Esophagus squamous epithelium (tissue), 5 donors: ENCODE measurements at regions not wholly inside any gene's neighbourhood (a gene's known extent, or its start where the extent isn't known, plus 50 kb on each side); places are given as distances from the start of the nearest gene placed in this dataset.

ENCODE experiments used
- DNase-seq: peaks from one replicate; lab custom pipeline; 2025; lab: John Stamatoyannopoulos, UW
- H3K27ac ChIP-seq, 4 donors: fragments of 200-600 bp; sonication (generic); one replicate each; pipeline ENCODE4 v1.5.1; 2016 to 2019; ENCODE audit warnings: mild to moderate bottlenecking in 1 of 4
- H3K27me3 ChIP-seq, 4 donors: fragments of 200-600 bp; sonication (generic); 1 replicate in 3 of 4; 2 replicates in 1 of 4; pipeline versions ENCODE4 v1.5.1 to v1.6.0; 2017 to 2021; ENCODE audit warnings: antibody characterized with exemption in 1 of 4
- H3K36me3 ChIP-seq, 3 donors: fragments of 200-600 bp; sonication (generic); one replicate each; pipeline ENCODE4 v1.5.1; 2016 to 2019
- H3K4me1 ChIP-seq, 3 donors: fragments of 200-600 bp; sonication (generic); one replicate each; pipeline ENCODE4 v1.5.1; 2017 to 2019
- H3K4me3 ChIP-seq, 4 donors: fragments of 200-600 bp; sonication (generic); 1 replicate in 3 of 4; 2 replicates in 1 of 4; pipeline ENCODE4 v1.5.1; 2016 to 2019; ENCODE audit warnings: mild to moderate bottlenecking in 2 of 4, moderate library complexity in 1 of 4
- H3K9me3 ChIP-seq, 3 donors: fragments of 200-600 bp; sonication (generic); one replicate each; pipeline ENCODE4 v1.5.1; 2016 to 2019
- POLR2A ChIP-seq, 4 donors: fragments of 450-650 bp; IDR thresholded peaks; one replicate each; pipeline ENCODE4 v1.6.1; 2017; ENCODE audit warnings: antibody characterized with exemption in 4 of 4, mild to moderate bottlenecking in 4 of 4, moderate library complexity in 3 of 4
- WGBS, 2 donors: methylation state at CpG; one replicate each; pipeline ENCODE4 v1.1.5; 2018; 5-methylcytosine and 5-hydroxymethylcytosine counted together
- intact Hi-C: fragments of 100-400 bp; cut with DNase I; formaldehyde crosslinking; loops from one replicate; pipeline ENCODE4 v1.15.0; 2022
- TF ChIP-seq, protein P1 (sequence below), 6 experiments: fragments of 450-650 bp in 4 of 6; fragments of 200-600 bp in 2 of 6; sonication (generic) in 2 of 6; IDR thresholded peaks; one replicate each; pipeline ENCODE4 v1.5.1; 2016 to 2019; ENCODE audit warnings: antibody characterized with exemption in 6 of 6, mild to moderate bottlenecking in 4 of 6, moderate library complexity in 4 of 6
- donor health status: DM: yes; HTN: yes; CAD: no.

DNA sequence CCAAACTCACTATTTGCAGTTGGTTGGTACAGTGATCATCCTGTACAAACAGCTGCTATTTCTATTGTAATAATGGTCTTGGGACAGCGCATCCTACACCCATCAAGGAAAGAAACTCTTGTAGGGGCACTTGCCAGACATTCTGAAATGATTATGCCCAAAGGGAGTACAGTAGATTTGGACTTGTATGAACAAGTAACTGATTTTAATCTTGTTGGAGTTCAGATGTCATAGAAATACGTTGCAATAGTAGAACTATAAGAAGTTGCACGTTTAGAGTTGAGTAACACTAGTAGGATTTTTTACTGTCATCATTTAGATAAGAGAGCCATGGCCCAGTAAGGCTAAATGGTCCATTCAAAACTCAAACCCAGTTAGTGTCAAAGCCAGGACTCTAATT is 192.8 kb downstream of the SATB1 start:
- intact Hi-C loops = no loop called here
- H3K4me3 ChIP-seq = no peak overlapping the region
- no peak for TF ChIP-seq POLR2A (IDR thresholded peaks at IDR 0.05)
- TF ChIP-seq, protein P1, sequence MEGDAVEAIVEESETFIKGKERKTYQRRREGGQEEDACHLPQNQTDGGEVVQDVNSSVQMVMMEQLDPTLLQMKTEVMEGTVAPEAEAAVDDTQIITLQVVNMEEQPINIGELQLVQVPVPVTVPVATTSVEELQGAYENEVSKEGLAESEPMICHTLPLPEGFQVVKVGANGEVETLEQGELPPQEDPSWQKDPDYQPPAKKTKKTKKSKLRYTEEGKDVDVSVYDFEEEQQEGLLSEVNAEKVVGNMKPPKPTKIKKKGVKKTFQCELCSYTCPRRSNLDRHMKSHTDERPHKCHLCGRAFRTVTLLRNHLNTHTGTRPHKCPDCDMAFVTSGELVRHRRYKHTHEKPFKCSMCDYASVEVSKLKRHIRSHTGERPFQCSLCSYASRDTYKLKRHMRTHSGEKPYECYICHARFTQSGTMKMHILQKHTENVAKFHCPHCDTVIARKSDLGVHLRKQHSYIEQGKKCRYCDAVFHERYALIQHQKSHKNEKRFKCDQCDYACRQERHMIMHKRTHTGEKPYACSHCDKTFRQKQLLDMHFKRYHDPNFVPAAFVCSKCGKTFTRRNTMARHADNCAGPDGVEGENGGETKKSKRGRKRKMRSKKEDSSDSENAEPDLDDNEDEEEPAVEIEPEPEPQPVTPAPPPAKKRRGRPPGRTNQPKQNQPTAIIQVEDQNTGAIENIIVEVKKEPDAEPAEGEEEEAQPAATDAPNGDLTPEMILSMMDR (IDR thresholded peaks at IDR 0.05) = no peak
- whole genome bisulfite sequencing, 2 donors = 21 to 39% methylated on average over 3 of the region's 3 CpGs
- H3K27ac ChIP-seq = no peak overlapping the region
- H3K4me1 ChIP-seq = peaks cover 0 to 5% (median 0%) of the 10 kb centered on the region in 3 donors
- H3K36me3 ChIP-seq = no peaks in the 10 kb centered on the region
- H3K9me3 ChIP-seq = no peaks in the 10 kb centered on the region
- no peak for DNase-seq
- no peaks in the 10 kb centered on the region for H3K27me3 ChIP-seq

DNA sequence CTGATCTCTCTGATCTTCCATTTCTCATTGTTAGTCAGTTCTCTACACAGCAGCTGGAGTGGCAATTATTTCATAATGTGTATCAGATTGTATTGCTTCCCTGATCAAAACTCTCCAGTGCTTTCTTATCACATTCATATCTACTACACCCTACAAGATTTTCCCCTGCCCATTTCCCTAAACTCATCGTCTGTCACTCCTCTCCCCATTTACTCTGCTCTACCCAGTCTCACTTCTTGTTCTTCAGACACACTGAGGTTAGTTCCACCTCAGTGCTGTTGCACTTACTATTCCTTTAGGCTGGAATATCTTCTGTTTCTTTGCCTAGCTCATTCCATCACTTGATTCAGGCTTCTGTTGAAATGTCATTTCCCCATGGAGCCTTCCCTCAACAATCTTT is 197.1 kb downstream of the SATB1 start:
- DNase-seq = no peak
- 69 to 94% methylated on average over 1 of the region's 1 CpG for WGBS, 2 donors
- no peak overlapping the region for H3K4me3 ChIP-seq
- no peak for TF ChIP-seq POLR2A (IDR thresholded peaks at IDR 0.05)
- no peaks in the 10 kb centered on the region for H3K9me3 ChIP-seq
- no peak overlapping the region for H3K27ac ChIP-seq
- intact Hi-C loops = no loop called here
- no peaks in the 10 kb centered on the region for H3K27me3 ChIP-seq
- no peaks in the 10 kb centered on the region for H3K36me3 ChIP-seq
- H3K4me1 ChIP-seq = no peaks in the 10 kb centered on the region

DNA sequence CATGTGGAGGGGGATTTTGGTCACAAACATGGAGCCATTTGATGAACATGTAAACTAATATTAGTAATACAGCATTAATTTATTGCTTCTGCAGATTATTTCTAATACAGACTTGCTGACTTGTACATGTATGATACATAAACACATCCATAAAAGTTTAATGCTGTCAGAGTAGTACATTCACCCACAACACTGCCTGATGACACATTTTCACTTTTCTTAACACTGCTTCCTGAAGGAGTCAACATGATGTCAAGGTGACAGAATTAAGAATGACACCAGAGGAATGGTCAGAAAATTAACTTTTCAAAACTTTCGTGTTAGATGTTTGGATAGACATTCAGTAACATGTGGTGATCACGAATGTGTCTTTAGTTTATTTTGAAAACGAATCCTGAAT is 199.4 kb downstream of the SATB1 start:
- intact Hi-C loops = no loop called here
- Histone ChIP-seq H3K4me3 (no peak overlapping the region), H3K27me3 (no peaks in the 10 kb centered on the region), H3K27ac (no peak overlapping the region), H3K9me3 (no peaks in the 10 kb centered on the region), H3K36me3 (no peaks in the 10 kb centered on the region), H3K4me1 (no peaks in the 10 kb centered on the region)
- TF ChIP-seq, protein P1 (IDR thresholded peaks at IDR 0.05) = no peak
- no peak for TF ChIP-seq POLR2A (IDR thresholded peaks at IDR 0.05)
- WGBS, 2 donors = 58 to 78% methylated on average over 3 of the region's 3 CpGs
- DNase-seq = no peak

DNA sequence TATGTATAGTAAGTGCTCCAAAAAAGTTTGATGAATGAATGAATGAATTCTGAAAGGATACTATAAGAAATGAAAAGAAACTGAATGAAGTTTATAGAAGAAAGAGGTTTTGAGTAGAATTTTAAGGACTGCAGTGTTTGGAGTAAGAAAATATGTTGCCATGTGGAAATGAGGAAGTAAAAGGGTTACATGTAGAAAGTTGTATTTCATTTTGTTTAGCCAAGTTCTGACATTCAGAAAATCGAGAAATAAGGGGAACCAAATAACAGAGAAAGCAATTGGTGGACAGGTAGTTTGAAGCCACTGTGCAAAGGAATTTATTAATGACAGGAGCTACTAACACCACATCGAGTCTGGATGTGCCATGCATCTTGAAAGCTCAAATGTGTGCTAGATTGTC is 200.7 kb downstream of the SATB1 start:
- Histone ChIP-seq H3K27ac (no peak overlapping the region), H3K4me1 (no peaks in the 10 kb centered on the region), H3K27me3 (no peaks in the 10 kb centered on the region), H3K4me3 (no peak overlapping the region), H3K9me3 (no peaks in the 10 kb centered on the region), H3K36me3 (no peaks in the 10 kb centered on the region)
- no peak for DNase-seq
- TF ChIP-seq, protein P1 (IDR thresholded peaks at IDR 0.05) = no peak
- TF ChIP-seq POLR2A (IDR thresholded peaks at IDR 0.05) = no peak
- intact Hi-C loops = no loop called here
- 55 to 67% methylated on average over 2 of the region's 2 CpGs for WGBS, 2 donors

DNA sequence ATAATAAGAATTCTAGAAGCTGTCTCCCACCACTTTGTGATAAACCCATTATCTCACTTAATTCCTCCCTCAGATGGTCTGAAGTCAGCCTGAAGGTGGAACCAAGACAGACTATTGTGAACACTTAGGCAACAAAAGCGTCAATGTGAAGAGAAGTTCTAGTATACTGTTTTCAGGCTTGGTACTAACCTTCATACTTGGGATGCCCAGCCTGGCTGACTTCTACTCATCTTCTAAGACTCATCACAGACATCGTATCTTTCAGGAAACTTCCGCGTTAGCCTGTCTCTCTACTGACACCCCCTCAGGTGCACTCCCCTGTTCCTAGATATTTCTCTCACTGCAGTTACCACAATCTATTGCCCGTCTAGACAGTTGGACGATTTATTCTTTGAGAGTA is 201.2 kb downstream of the SATB1 start:
- H3K4me1 ChIP-seq = no peaks in the 10 kb centered on the region
- no peak overlapping the region for H3K27ac ChIP-seq
- H3K4me3 ChIP-seq = no peak overlapping the region
- intact Hi-C loops = no loop called here
- no peak for DNase-seq
- TF ChIP-seq, protein P1 (IDR thresholded peaks at IDR 0.05) = no peak
- TF ChIP-seq POLR2A (IDR thresholded peaks at IDR 0.05) = no peak
- no peaks in the 10 kb centered on the region for H3K9me3 ChIP-seq
- no peaks in the 10 kb centered on the region for H3K36me3 ChIP-seq
- no peaks in the 10 kb centered on the region for H3K27me3 ChIP-seq
- WGBS, 2 donors = 82% methylated on average over 6 of the region's 6 CpGs

DNA sequence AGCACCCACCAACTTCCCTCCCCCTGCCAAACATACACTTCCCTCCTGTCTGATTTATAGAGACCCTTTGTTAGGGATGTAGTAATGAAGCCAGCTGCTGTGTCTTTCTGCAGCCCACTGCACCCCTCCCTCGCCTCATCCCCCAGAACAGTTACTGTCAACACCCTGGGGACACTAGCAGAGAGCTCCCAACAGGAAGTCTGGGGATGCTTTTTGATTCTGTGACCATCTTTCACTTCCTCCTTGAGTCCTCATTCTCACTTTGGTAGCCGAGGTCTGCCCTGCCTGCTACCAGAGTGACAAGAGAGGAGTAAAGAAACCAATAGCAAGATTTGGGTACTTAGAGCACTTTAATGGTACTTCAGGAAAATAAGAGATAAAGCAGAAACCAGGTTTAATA is 201.6 kb downstream of the SATB1 start:
- no peak overlapping the region for H3K27ac ChIP-seq
- TF ChIP-seq POLR2A (IDR thresholded peaks at IDR 0.05) = no peak
- TF ChIP-seq, protein P1 (IDR thresholded peaks at IDR 0.05) = no peak
- H3K36me3 ChIP-seq = no peaks in the 10 kb centered on the region
- intact Hi-C loops = no loop called here
- no peak for DNase-seq
- no peak overlapping the region for H3K4me3 ChIP-seq
- no peaks in the 10 kb centered on the region for H3K9me3 ChIP-seq
- WGBS, 2 donors = 33 to 61% methylated on average over 1 to 2 of the region's 2 CpGs
- H3K27me3 ChIP-seq = no peaks in the 10 kb centered on the region
- H3K4me1 ChIP-seq = no peaks in the 10 kb centered on the region
